Nephron progenitor cell (in vitro differentiated cells): ENCODE measurements at regions not wholly inside any gene's neighbourhood (a gene's known extent, or its start where the extent isn't known, plus 50 kb on each side); places are given as distances from the start of the nearest gene placed in this dataset.

Experiments
- DNase-seq: peaks from one replicate; pipeline ENCODE4 v3.0.0; 2021
- H3K27ac Mint-ChIP-seq: 2 replicates; pipeline ENCODE4 v1.8.0; 2021; ENCODE audit warnings: mild to moderate bottlenecking, moderate library complexity, mixed read lengths
- H3K27me3 Mint-ChIP-seq: 2 replicates; pipeline ENCODE4 v1.8.0; 2021; ENCODE audit warnings: mild to moderate bottlenecking, low read depth, mixed read lengths; ENCODE audit not compliant: poor library complexity
- H3K36me3 Mint-ChIP-seq: 2 replicates; pipeline ENCODE4 v1.8.0; 2021; ENCODE audit warnings: low read depth, mixed read lengths
- H3K4me1 Mint-ChIP-seq: 2 replicates; pipeline ENCODE4 v1.8.0; 2021; ENCODE audit warnings: mixed read lengths
- H3K4me3 Mint-ChIP-seq: 2 replicates; pipeline ENCODE4 v1.8.0; 2021; ENCODE audit warnings: mild to moderate bottlenecking, moderate library complexity, mixed read lengths
- H3K9me3 Mint-ChIP-seq: 2 replicates; pipeline ENCODE4 v1.8.0; 2021; ENCODE audit warnings: mild to moderate bottlenecking, moderate library complexity, mixed read lengths
- CTCF ChIP-seq: fragments of 200-600 bp; sonication (generic); IDR thresholded peaks from 2 replicates; pipeline ENCODE4 v1.5.0; 2021; ENCODE audit warnings: antibody characterized with exemption

GRCh38 chr5:117863586-117864296 lies 1124.6 kb downstream of the DTWD2 start:
- no peaks in the 10 kb centered on the region for H3K9me3 Mint-ChIP-seq
- no peaks in the 10 kb centered on the region for H3K4me1 Mint-ChIP-seq
- no peak overlapping the region for H3K27ac Mint-ChIP-seq
- no peaks in the 10 kb centered on the region for H3K27me3 Mint-ChIP-seq
- no peaks in the 10 kb centered on the region for H3K36me3 Mint-ChIP-seq
- no peak for DNase-seq
- no peak for TF ChIP-seq CTCF
- H3K4me3 Mint-ChIP-seq: no peak overlapping the region

GRCh38 chr5:117860550-117860949 lies 1127.8 kb downstream of the DTWD2 start:
- H3K36me3 Mint-ChIP-seq: no peaks in the 10 kb centered on the region
- no peak for TF ChIP-seq CTCF

GRCh38 chr5:117859176-117859575 lies 1129.2 kb downstream of the DTWD2 start:
- no peak overlapping the region for H3K27ac Mint-ChIP-seq
- TF ChIP-seq CTCF: no peak
- no peaks in the 10 kb centered on the region for H3K9me3 Mint-ChIP-seq
- no peaks in the 10 kb centered on the region for H3K36me3 Mint-ChIP-seq
- H3K27me3 Mint-ChIP-seq: no peaks in the 10 kb centered on the region
- no peak overlapping the region for H3K4me3 Mint-ChIP-seq
- DNase-seq: no peak
- H3K4me1 Mint-ChIP-seq: no peaks in the 10 kb centered on the region

More at GRCh38 chr5:117860550-117860949, 1127.8 kb downstream of the DTWD2 start:
- no peaks in the 10 kb centered on the region for H3K9me3 Mint-ChIP-seq
- no peaks in the 10 kb centered on the region for H3K4me1 Mint-ChIP-seq
- H3K27ac Mint-ChIP-seq: no peak overlapping the region
- DNase-seq: no peak
- H3K4me3 Mint-ChIP-seq: no peak overlapping the region
- no peaks in the 10 kb centered on the region for H3K27me3 Mint-ChIP-seq

GRCh38 chr5:117856713-117857112 lies 1131.6 kb downstream of the DTWD2 start:
- no peaks in the 10 kb centered on the region for H3K9me3 Mint-ChIP-seq
- peaks cover 3% of the 10 kb centered on the region for H3K27me3 Mint-ChIP-seq
- TF ChIP-seq CTCF: no peak
- no peak overlapping the region for H3K4me3 Mint-ChIP-seq
- H3K27ac Mint-ChIP-seq: no peak overlapping the region
- H3K36me3 Mint-ChIP-seq: no peaks in the 10 kb centered on the region
- no peak for DNase-seq
- H3K4me1 Mint-ChIP-seq: no peaks in the 10 kb centered on the region

GRCh38 chr5:117837786-117838185 lies 1150.6 kb downstream of the DTWD2 start:
- no peak overlapping the region for H3K27ac Mint-ChIP-seq
- no peaks in the 10 kb centered on the region for H3K4me1 Mint-ChIP-seq
- no peaks in the 10 kb centered on the region for H3K27me3 Mint-ChIP-seq
- no peak for DNase-seq
- H3K4me3 Mint-ChIP-seq: no peak overlapping the region
- H3K9me3 Mint-ChIP-seq: no peaks in the 10 kb centered on the region
- TF ChIP-seq CTCF: no peak
- no peaks in the 10 kb centered on the region for H3K36me3 Mint-ChIP-seq

GRCh38 chr5:117833691-117834090 lies 1154.7 kb downstream of the DTWD2 start:
- Mint-ChIP-seq H3K4me3 (no peak overlapping the region), H3K9me3 (peaks cover 12% of the 10 kb centered on the region), H3K27me3 (no peaks in the 10 kb centered on the region), H3K27ac (no peak overlapping the region), H3K36me3 (no peaks in the 10 kb centered on the region), H3K4me1 (peaks cover 6% of the 10 kb centered on the region)
- DNase-seq: no peak
- no peak for TF ChIP-seq CTCF
